ENCODE measurements at regions not wholly inside any gene's neighbourhood (a gene's known extent, or its start where the extent isn't known, plus 50 kb on each side); places are given as distances from the start of the nearest gene placed in this dataset.
"Not testable (repeated sequence)": the region's sequence is repeated elsewhere in the genome, so short reads cannot be mapped to it uniquely, and the experiment has no call there.

DNA sequence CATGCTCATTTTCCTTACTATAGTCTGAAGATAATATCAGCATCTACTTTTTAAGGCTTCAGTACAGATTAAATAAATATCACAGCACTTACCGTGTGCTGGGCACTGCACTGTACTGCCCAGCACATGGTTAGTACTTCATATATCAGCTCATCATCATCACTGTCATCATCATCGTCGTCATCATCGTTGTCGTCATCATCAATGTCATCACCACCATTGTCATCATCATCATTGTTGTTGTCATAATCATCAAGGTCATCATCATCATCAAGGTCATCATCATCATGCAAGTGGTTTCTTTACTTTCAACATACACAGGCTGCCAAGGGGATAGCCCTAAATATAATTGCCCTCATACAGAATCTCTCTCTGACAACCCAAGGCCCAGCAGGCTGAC lies 275.1 kb downstream of the ABCC12 start:
- DNase-seq (ENCODE audit: low read depth), result no peak
- no peak for TF ChIP-seq CTCF (conservative IDR thresholded peaks at IDR 0.05; ENCODE audit: low read depth, low read length)
- H3K4me3 ChIP-seq (ENCODE audit: low read length), result no peak overlapping the region

DNA sequence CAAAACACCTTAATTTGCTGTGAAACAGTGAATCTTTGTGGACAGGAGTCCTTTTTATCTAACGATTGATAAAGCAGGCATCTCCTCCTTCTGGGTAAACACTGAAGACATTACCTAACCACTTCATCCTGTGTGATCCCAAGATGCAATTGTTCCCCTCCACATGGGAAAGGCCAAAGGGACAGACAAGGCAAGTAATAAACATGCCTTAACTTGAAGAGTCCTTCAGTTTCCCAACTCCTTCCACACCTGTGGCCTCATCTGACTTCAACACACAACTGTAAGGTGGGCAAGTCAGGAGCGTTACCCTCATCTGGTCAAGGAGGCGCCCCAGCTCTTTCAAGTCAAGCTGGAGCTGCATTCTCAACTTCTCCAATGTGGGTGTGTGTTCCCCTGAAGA lies 278.6 kb downstream of the ABCC12 start:
- no peak for DNase-seq (ENCODE audit: low read depth)
- no peak for TF ChIP-seq CTCF (conservative IDR thresholded peaks at IDR 0.05; ENCODE audit: low read depth, low read length)

DNA sequence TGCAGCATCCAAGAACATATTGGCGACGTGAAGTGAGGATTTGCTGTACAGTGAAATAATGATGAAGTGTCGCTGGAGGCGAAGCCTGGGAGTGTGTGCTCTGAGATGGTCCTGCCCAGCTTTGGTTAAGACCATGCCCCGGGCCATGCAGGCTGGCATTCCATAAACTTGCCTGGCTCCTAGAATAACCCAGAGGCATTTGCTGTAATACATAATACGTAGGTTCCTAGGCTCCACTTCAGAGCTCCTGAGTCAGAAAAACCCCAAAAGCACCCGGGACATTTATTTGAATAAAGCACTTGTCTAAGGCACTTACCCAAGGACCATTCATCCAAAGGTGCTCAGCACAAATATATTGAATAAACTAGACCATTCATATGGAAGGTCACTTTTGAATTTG lies 279.3 kb downstream of the ABCC12 start:
- no peak for TF ChIP-seq CTCF (conservative IDR thresholded peaks at IDR 0.05; ENCODE audit: low read depth, low read length)
- DNase-seq (ENCODE audit: low read depth), result no peak
- no peak overlapping the region for H3K4me3 ChIP-seq (ENCODE audit: low read length)

More for the DNA sequence above, 278.6 kb downstream of the ABCC12 start:
- H3K4me3 ChIP-seq (ENCODE audit: low read length), result no peak overlapping the region

DNA sequence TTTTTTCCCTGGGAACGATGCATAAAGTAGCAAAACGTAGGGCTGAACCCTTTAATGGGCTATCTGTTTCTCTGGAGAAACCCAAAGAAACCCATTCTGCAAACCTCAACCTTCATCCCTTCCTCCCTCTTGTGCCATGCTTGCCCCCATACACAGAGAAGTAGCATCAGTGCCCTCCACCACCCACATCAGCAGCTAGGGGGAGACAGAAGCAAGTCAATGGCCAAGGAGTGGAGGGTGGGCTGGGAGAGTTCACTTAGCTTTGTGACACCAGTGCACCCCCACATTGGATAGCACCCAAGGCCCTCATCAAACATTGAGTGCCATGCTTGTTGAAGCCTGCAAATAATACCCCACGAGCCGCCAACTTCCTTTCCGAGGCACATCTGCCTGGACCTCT lies 282.4 kb downstream of the ABCC12 start:
- H3K4me3 ChIP-seq (ENCODE audit: low read length), result no peak overlapping the region
- peak; percentile 46 for TF ChIP-seq CTCF (conservative IDR thresholded peaks at IDR 0.05; ENCODE audit: low read depth, low read length)
- no peak for DNase-seq (ENCODE audit: low read depth)

DNA sequence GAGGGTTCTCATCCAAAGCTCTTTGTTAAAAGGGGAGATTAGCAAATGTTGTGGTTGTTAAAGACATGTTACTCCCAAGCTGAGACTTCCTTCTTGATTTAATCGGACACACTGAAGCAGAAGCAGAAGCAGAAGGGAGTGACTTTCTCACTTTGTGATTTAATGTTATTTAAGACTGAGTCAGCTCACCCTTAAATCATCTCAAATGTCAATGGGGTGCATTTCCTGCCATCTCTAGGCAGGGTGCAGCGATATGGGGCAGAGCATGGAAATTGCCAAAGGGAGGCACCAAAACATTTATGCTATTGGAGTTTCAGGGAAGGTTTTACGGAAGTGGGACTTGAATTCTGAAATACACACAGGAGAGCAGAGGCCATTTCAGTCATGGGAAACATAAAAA lies 283.6 kb downstream of the ABCC12 start:
- H3K4me3 ChIP-seq (ENCODE audit: low read length), result no peak overlapping the region
- DNase-seq (ENCODE audit: low read depth), result no peak
- TF ChIP-seq CTCF (conservative IDR thresholded peaks at IDR 0.05; ENCODE audit: low read depth, low read length), result no peak

DNA sequence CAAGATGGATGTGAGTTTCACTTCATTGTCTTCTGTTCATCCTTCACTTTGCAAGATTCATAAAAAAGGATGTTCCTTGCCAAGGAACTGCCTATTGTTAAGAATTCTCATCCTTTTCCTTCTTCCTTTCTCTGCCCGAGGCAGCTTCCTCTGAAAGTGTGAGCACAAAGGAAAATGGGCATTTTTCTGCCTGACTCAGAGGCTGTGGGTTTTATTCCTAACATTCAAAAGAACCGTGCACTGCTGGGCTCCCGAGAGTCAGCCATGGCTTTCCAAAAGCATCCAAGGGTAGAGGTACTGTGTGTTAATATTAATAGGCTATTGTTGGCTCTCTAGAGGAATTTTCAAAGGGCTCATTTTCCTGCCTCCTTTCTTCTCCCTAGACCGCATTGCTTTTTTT lies 289.4 kb downstream of the ABCC12 start:
- no peak for TF ChIP-seq CTCF (conservative IDR thresholded peaks at IDR 0.05; ENCODE audit: low read depth, low read length)
- no peak overlapping the region for H3K4me3 ChIP-seq (ENCODE audit: low read length)
- DNase-seq (ENCODE audit: low read depth), result no peak

GRCh38 chr16:47865337-47865855 lies 290.4 kb downstream of the ABCC12 start:
- no peak overlapping the region for H3K4me3 ChIP-seq (ENCODE audit: low read length)
- TF ChIP-seq CTCF (conservative IDR thresholded peaks at IDR 0.05; ENCODE audit: low read depth, low read length), result no peak
- DNase-seq (ENCODE audit: low read depth), result no peak

- H3K4me3 ChIP-seq (ENCODE audit: low read length), result not testable (repeated sequence)
Measured at GRCh38 chr16:47864262-47864661, 291.5 kb downstream of the ABCC12 start.

More at GRCh38 chr16:47864262-47864661, 291.5 kb downstream of the ABCC12 start:
- DNase-seq (ENCODE audit: low read depth), result not testable (repeated sequence)
